BLaER1 (cell line): ENCODE measurements at regions not wholly inside any gene's neighbourhood (a gene's known extent, or its start where the extent isn't known, plus 50 kb on each side); places are given as distances from the start of the nearest gene placed in this dataset.
"Not testable (repeated sequence)": the region's sequence is repeated elsewhere in the genome, so short reads cannot be mapped to it uniquely, and the experiment has no call there.

Experiments used
- H3K27ac ChIP-seq: shearing (Covaris generic); formaldehyde crosslinking; 2 replicates; pipeline ENCODE4 v1.8.1; 2022
- H3K27me3 ChIP-seq: shearing (Covaris generic); formaldehyde crosslinking; 2 replicates; pipeline ENCODE4 v1.8.1; 2022
- H3K36me3 ChIP-seq: shearing (Covaris generic); formaldehyde crosslinking; 2 replicates; pipeline ENCODE4 v1.8.1; 2022
- H3K4me1 ChIP-seq: shearing (Covaris generic); formaldehyde crosslinking; 2 replicates; pipeline ENCODE4 v1.8.1; 2022
- H3K4me2 ChIP-seq: shearing (Covaris generic); formaldehyde crosslinking; 2 replicates; pipeline ENCODE4 v1.8.1; 2022
- H3K4me3 ChIP-seq: shearing (Covaris generic); formaldehyde crosslinking; 2 replicates; pipeline ENCODE4 v1.8.1; 2022
- H3K9ac ChIP-seq: shearing (Covaris generic); formaldehyde crosslinking; 2 replicates; pipeline ENCODE4 v1.8.1; 2022
- H3K9me3 ChIP-seq: shearing (Covaris generic); formaldehyde crosslinking; 2 replicates; pipeline ENCODE4 v1.8.1; 2022
- H4K20me1 ChIP-seq: shearing (Covaris generic); formaldehyde crosslinking; 2 replicates; pipeline ENCODE4 v1.8.1; 2022
- Cebpa-rat ChIP-seq: shearing (Covaris generic); IDR thresholded peaks from 2 replicates; pipeline ENCODE4 v1.8.1; 2022

GRCh38 chr1:58183286-58183685 lies 363.2 kb downstream of the OMA1 start:
- H3K4me3 ChIP-seq, result no peak overlapping the region
- no peaks in the 10 kb centered on the region for H3K36me3 ChIP-seq
- no peak overlapping the region for H3K27ac ChIP-seq
- peaks cover 13% of the 10 kb centered on the region for H3K9me3 ChIP-seq
- no peaks in the 10 kb centered on the region for H4K20me1 ChIP-seq
- no peak for TF ChIP-seq Cebpa-rat
- H3K9ac ChIP-seq, result no peak overlapping the region
- no peaks in the 10 kb centered on the region for H3K4me1 ChIP-seq
- no peaks in the 10 kb centered on the region for H3K27me3 ChIP-seq
- no peak overlapping the region for H3K4me2 ChIP-seq

GRCh38 chr1:58180537-58180936 lies 366.0 kb downstream of the OMA1 start:
- TF ChIP-seq Cebpa-rat, result no peak
- no peaks in the 10 kb centered on the region for H3K27me3 ChIP-seq
- peaks cover 13% of the 10 kb centered on the region for H3K9me3 ChIP-seq
- no peaks in the 10 kb centered on the region for H3K4me1 ChIP-seq
- no peak overlapping the region for H3K4me2 ChIP-seq
- H3K9ac ChIP-seq, result no peak overlapping the region
- no peaks in the 10 kb centered on the region for H3K36me3 ChIP-seq
- no peak overlapping the region for H3K27ac ChIP-seq
- no peaks in the 10 kb centered on the region for H4K20me1 ChIP-seq
- H3K4me3 ChIP-seq, result no peak overlapping the region

- H3K4me1 ChIP-seq, H3K36me3 ChIP-seq, H3K27me3 ChIP-seq, H3K4me3 ChIP-seq, H3K27ac ChIP-seq, H3K9ac ChIP-seq, H4K20me1 ChIP-seq, H3K4me2 ChIP-seq: not testable (repeated sequence)
- H3K9me3 ChIP-seq, result peaks cover 25% of the 10 kb centered on the region
Measured at GRCh38 chr1:58169160-58169559, 377.4 kb downstream of the OMA1 start.

GRCh38 chr1:58167131-58167530 lies 379.4 kb downstream of the OMA1 start:
- H3K9ac ChIP-seq, H3K4me1 ChIP-seq, H3K36me3 ChIP-seq, H4K20me1 ChIP-seq, H3K27ac ChIP-seq, H3K4me2 ChIP-seq, H3K4me3 ChIP-seq, H3K27me3 ChIP-seq: not testable (repeated sequence)
- peaks cover 21% of the 10 kb centered on the region for H3K9me3 ChIP-seq

GRCh38 chr1:58166417-58166816 lies 380.1 kb downstream of the OMA1 start:
- H3K4me3 ChIP-seq, result no peak overlapping the region
- H3K4me2 ChIP-seq, result no peak overlapping the region
- no peak for TF ChIP-seq Cebpa-rat
- no peaks in the 10 kb centered on the region for H3K4me1 ChIP-seq
- no peaks in the 10 kb centered on the region for H3K27me3 ChIP-seq
- H3K36me3 ChIP-seq, result no peaks in the 10 kb centered on the region
- H3K9ac ChIP-seq, result no peak overlapping the region
- peaks cover 21% of the 10 kb centered on the region for H3K9me3 ChIP-seq
- no peaks in the 10 kb centered on the region for H4K20me1 ChIP-seq
- H3K27ac ChIP-seq, result no peak overlapping the region

GRCh38 chr1:58165073-58165472 lies 381.5 kb downstream of the OMA1 start:
- Histone ChIP-seq H3K27ac (no peak overlapping the region), H3K27me3 (no peaks in the 10 kb centered on the region), H3K9me3 (peaks cover 21% of the 10 kb centered on the region), H3K4me3 (no peak overlapping the region), H3K9ac (no peak overlapping the region), H4K20me1 (no peaks in the 10 kb centered on the region), H3K4me2 (no peak overlapping the region), H3K36me3 (no peaks in the 10 kb centered on the region), H3K4me1 (no peaks in the 10 kb centered on the region; the same call in 1 of the 2 replicates)
- no peak for TF ChIP-seq Cebpa-rat

GRCh38 chr1:58162952-58163550 lies 383.5 kb downstream of the OMA1 start:
- Histone ChIP-seq H4K20me1 (no peaks in the 10 kb centered on the region), H3K27ac (no peak overlapping the region), H3K4me2 (no peak overlapping the region)

GRCh38 chr1:58159434-58159830 lies 387.1 kb downstream of the OMA1 start:
- H3K27me3 ChIP-seq, result no peaks in the 10 kb centered on the region
- TF ChIP-seq Cebpa-rat, result no peak
- no peak overlapping the region for H3K4me3 ChIP-seq

More at GRCh38 chr1:58162952-58163550, 383.5 kb downstream of the OMA1 start:
- H3K4me1 ChIP-seq, result no peaks in the 10 kb centered on the region; the same call in 1 of the 2 replicates
- peaks cover 15% of the 10 kb centered on the region for H3K9me3 ChIP-seq
- no peak overlapping the region for H3K4me3 ChIP-seq
- no peaks in the 10 kb centered on the region for H3K27me3 ChIP-seq
- H3K36me3 ChIP-seq, result no peaks in the 10 kb centered on the region
- H3K9ac ChIP-seq, result no peak overlapping the region
- no peak for TF ChIP-seq Cebpa-rat

GRCh38 chr1:58158506-58159433 lies 387.8 kb downstream of the OMA1 start:
- no peak for TF ChIP-seq Cebpa-rat
- H3K9me3 ChIP-seq, result 0 out of 2 replicates have a peak, but pooled peaks cover 4% of the 10 kb centered on the region
- no peaks in the 10 kb centered on the region for H3K36me3 ChIP-seq
- H4K20me1 ChIP-seq, result no peaks in the 10 kb centered on the region
- peaks cover 19% of the 10 kb centered on the region for H3K4me1 ChIP-seq
- no peak overlapping the region for H3K4me2 ChIP-seq
- H3K9ac ChIP-seq, result no peak overlapping the region
- no peaks in the 10 kb centered on the region for H3K27me3 ChIP-seq
- no peak overlapping the region for H3K4me3 ChIP-seq
- no peak overlapping the region for H3K27ac ChIP-seq

More at GRCh38 chr1:58159434-58159830, 387.1 kb downstream of the OMA1 start:
- H3K4me1 ChIP-seq, result peaks cover 19% of the 10 kb centered on the region
- H3K9me3 ChIP-seq, result 0 out of 2 replicates have a peak, but pooled peaks cover 4% of the 10 kb centered on the region
- no peaks in the 10 kb centered on the region for H3K36me3 ChIP-seq
- no peak overlapping the region for H3K9ac ChIP-seq
- H4K20me1 ChIP-seq, result no peaks in the 10 kb centered on the region
- H3K27ac ChIP-seq, result no peak overlapping the region
- no peak overlapping the region for H3K4me2 ChIP-seq

- peaks cover 19% of the 10 kb centered on the region for H3K4me1 ChIP-seq
Measured at GRCh38 chr1:58158016-58158415, 388.5 kb downstream of the OMA1 start.

More at GRCh38 chr1:58158016-58158415, 388.5 kb downstream of the OMA1 start:
- H3K4me3 ChIP-seq, result no peak overlapping the region
- H3K27ac ChIP-seq, result no peak overlapping the region
- H4K20me1 ChIP-seq, result no peaks in the 10 kb centered on the region
- H3K9me3 ChIP-seq, result 0 out of 2 replicates have a peak, but pooled peaks cover 4% of the 10 kb centered on the region
- no peak for TF ChIP-seq Cebpa-rat
- H3K36me3 ChIP-seq, result no peaks in the 10 kb centered on the region
- H3K4me2 ChIP-seq, result no peak overlapping the region
- H3K9ac ChIP-seq, result no peak overlapping the region
- no peaks in the 10 kb centered on the region for H3K27me3 ChIP-seq
